ENCODE measurements at regions not wholly inside any gene's neighbourhood (a gene's known extent, or its start where the extent isn't known, plus 50 kb on each side); places are given as distances from the start of the nearest gene placed in this dataset.

GRCh38 chr6:140966676-140967075 is 1166.0 kb upstream of the GJE1 start:
- TF ChIP-seq CTCF (IDR thresholded peaks at IDR 0.05; ENCODE audit: insufficient read depth, low read length, poor library complexity, severe bottlenecking) (no peak), EZH2phosphoT487 (conservative IDR thresholded peaks at IDR 0.05; ENCODE audit: low read length) (no peak)
